Activated naive CD8-positive, alpha-beta T cell treated with anti-CD3 and anti-CD28 coated beads, Interleukin-2, amount 50 U/mL, for 24 hours (primary cell): ENCODE measurements at regions not wholly inside any gene's neighbourhood (a gene's known extent, or its start where the extent isn't known, plus 50 kb on each side); places are given as distances from the start of the nearest gene placed in this dataset.
"Not testable (repeated sequence)": the region's sequence is repeated elsewhere in the genome, so short reads cannot be mapped to it uniquely, and the experiment has no call there.

Source experiments
- ATAC-seq: fragments of 150-1000 bp; cut with Tn5 transposase; one replicate; pipeline ENCODE4 v1.10.0; 2021
- DNase-seq: peaks from one replicate; pipeline ENCODE4 v3.0.0; 2021
- H3K27ac Mint-ChIP-seq: one replicate; pipeline ENCODE4 v1.8.0; 2021; ENCODE audit warnings: mild to moderate bottlenecking, mixed read lengths
- H3K27me3 Mint-ChIP-seq: one replicate; pipeline ENCODE4 v1.8.0; 2021; ENCODE audit warnings: mixed read lengths
- H3K36me3 Mint-ChIP-seq: one replicate; pipeline ENCODE4 v1.8.0; 2021; ENCODE audit warnings: low read depth, mixed read lengths
- H3K4me1 Mint-ChIP-seq: one replicate; pipeline ENCODE4 v1.8.0; 2021; ENCODE audit warnings: mixed read lengths
- H3K4me3 Mint-ChIP-seq: one replicate; pipeline ENCODE4 v1.8.0; 2021; ENCODE audit warnings: mild to moderate bottlenecking, moderate library complexity, mixed read lengths
- H3K9me3 Mint-ChIP-seq: one replicate; pipeline ENCODE4 v1.8.0; 2021; ENCODE audit warnings: mixed read lengths

- ATAC-seq, DNase-seq, H3K9me3 Mint-ChIP-seq, H3K27ac Mint-ChIP-seq, H3K36me3 Mint-ChIP-seq, H3K27me3 Mint-ChIP-seq, H3K4me3 Mint-ChIP-seq: not testable (repeated sequence)
- H3K4me1 Mint-ChIP-seq: peaks cover 42% of the 10 kb centered on the region
These were observed 209.3 kb upstream of the PRSS58 start for GRCh38 chr7:142467056-142467655.

- Mint-ChIP-seq H3K4me3 (peak overlapping the region; percentile 71), H3K36me3 (no peaks in the 10 kb centered on the region), H3K27ac (peak overlapping the region; percentile 88), H3K9me3 (no peaks in the 10 kb centered on the region), H3K27me3 (no peaks in the 10 kb centered on the region), H3K4me1 (peaks cover 47% of the 10 kb centered on the region)
- no peak for DNase-seq
- ATAC-seq: peak; percentile 48
These were observed 205.6 kb upstream of the PRSS58 start for GRCh38 chr7:142463401-142463850.

- H3K36me3 Mint-ChIP-seq: no peaks in the 10 kb centered on the region
- DNase-seq: no peak
- no peak for ATAC-seq
- H3K27ac Mint-ChIP-seq: peak overlapping the region; percentile 64
- H3K4me1 Mint-ChIP-seq: peaks cover 39% of the 10 kb centered on the region
- no peaks in the 10 kb centered on the region for H3K27me3 Mint-ChIP-seq
- no peak overlapping the region for H3K4me3 Mint-ChIP-seq
- no peaks in the 10 kb centered on the region for H3K9me3 Mint-ChIP-seq
These were observed 203.6 kb upstream of the PRSS58 start for GRCh38 chr7:142461437-142461836.

- H3K36me3 Mint-ChIP-seq: no peaks in the 10 kb centered on the region
- H3K9me3 Mint-ChIP-seq: no peaks in the 10 kb centered on the region
- no peaks in the 10 kb centered on the region for H3K27me3 Mint-ChIP-seq
- no peak for ATAC-seq
- no peak overlapping the region for H3K4me3 Mint-ChIP-seq
- H3K4me1 Mint-ChIP-seq: peaks cover 39% of the 10 kb centered on the region
- no peak for DNase-seq
- peak overlapping the region; percentile 52 for H3K27ac Mint-ChIP-seq
These were observed 202.7 kb upstream of the PRSS58 start for GRCh38 chr7:142460402-142461117.

GRCh38 chr7:142459551-142459963 lies 201.7 kb upstream of the PRSS58 start:
- H3K27me3 Mint-ChIP-seq: no peaks in the 10 kb centered on the region
- peak overlapping the region; percentile 52 for H3K27ac Mint-ChIP-seq
- H3K9me3 Mint-ChIP-seq: no peaks in the 10 kb centered on the region
- ATAC-seq: peak; percentile 64
- no peaks in the 10 kb centered on the region for H3K36me3 Mint-ChIP-seq
- H3K4me1 Mint-ChIP-seq: peaks cover 44% of the 10 kb centered on the region
- no peak overlapping the region for H3K4me3 Mint-ChIP-seq
- no peak for DNase-seq

- Mint-ChIP-seq H3K36me3 (no peaks in the 10 kb centered on the region), H3K9me3 (no peaks in the 10 kb centered on the region), H3K27ac (no peak overlapping the region), H3K4me1 (peaks cover 29% of the 10 kb centered on the region), H3K27me3 (peaks cover 1% of the 10 kb centered on the region), H3K4me3 (no peak overlapping the region)
- no peak for DNase-seq
- ATAC-seq: no peak
These were observed 199.4 kb upstream of the PRSS58 start for GRCh38 chr7:142457146-142457703.

- Mint-ChIP-seq H3K9me3 (no peaks in the 10 kb centered on the region), H3K27ac (no peak overlapping the region), H3K4me3 (peak overlapping the region; percentile 55), H3K36me3 (no peaks in the 10 kb centered on the region), H3K27me3 (peaks cover 1% of the 10 kb centered on the region), H3K4me1 (peaks cover 23% of the 10 kb centered on the region)
- ATAC-seq (no peak), DNase-seq (no peak)
These were observed 197.5 kb upstream of the PRSS58 start for GRCh38 chr7:142455392-142455791.

- H3K4me1 Mint-ChIP-seq: peaks cover 21% of the 10 kb centered on the region
These were observed 197.0 kb upstream of the PRSS58 start for GRCh38 chr7:142454862-142455261.

GRCh38 chr7:142452791-142453190 lies 194.9 kb upstream of the PRSS58 start:
- Mint-ChIP-seq H3K4me1 (peaks cover 13% of the 10 kb centered on the region), H3K27ac (no peak overlapping the region), H3K27me3 (peaks cover 1% of the 10 kb centered on the region), H3K36me3 (no peaks in the 10 kb centered on the region), H3K4me3 (no peak overlapping the region), H3K9me3 (no peaks in the 10 kb centered on the region)
- ATAC-seq (no peak), DNase-seq (no peak)

More at GRCh38 chr7:142454862-142455261, 197.0 kb upstream of the PRSS58 start:
- Mint-ChIP-seq H3K9me3 (no peaks in the 10 kb centered on the region), H3K36me3 (no peaks in the 10 kb centered on the region), H3K4me3 (peak overlapping the region; percentile 55), H3K27me3 (peaks cover 1% of the 10 kb centered on the region), H3K27ac (peak overlapping the region; percentile 42)
- DNase-seq (no peak), ATAC-seq (no peak)

GRCh38 chr7:142451817-142452216 lies 194.0 kb upstream of the PRSS58 start:
- H3K27ac Mint-ChIP-seq: no peak overlapping the region
- H3K27me3 Mint-ChIP-seq: peaks cover 1% of the 10 kb centered on the region
- no peak for DNase-seq

GRCh38 chr7:142451296-142451695 lies 193.4 kb upstream of the PRSS58 start:
- H3K9me3 Mint-ChIP-seq: no peaks in the 10 kb centered on the region
- peak overlapping the region; percentile 22 for H3K4me3 Mint-ChIP-seq
- no peak overlapping the region for H3K27ac Mint-ChIP-seq
- H3K4me1 Mint-ChIP-seq: peaks cover 13% of the 10 kb centered on the region
- H3K27me3 Mint-ChIP-seq: peaks cover 1% of the 10 kb centered on the region
- ATAC-seq (no peak), DNase-seq (no peak)
- no peaks in the 10 kb centered on the region for H3K36me3 Mint-ChIP-seq

More at GRCh38 chr7:142451817-142452216, 194.0 kb upstream of the PRSS58 start:
- Mint-ChIP-seq H3K36me3 (no peaks in the 10 kb centered on the region), H3K4me1 (peaks cover 13% of the 10 kb centered on the region), H3K9me3 (no peaks in the 10 kb centered on the region), H3K4me3 (no peak overlapping the region)
- no peak for ATAC-seq

- Mint-ChIP-seq H3K4me1 (peaks cover 13% of the 10 kb centered on the region), H3K27ac (no peak overlapping the region), H3K9me3 (no peaks in the 10 kb centered on the region), H3K36me3 (no peaks in the 10 kb centered on the region), H3K4me3 (peak overlapping the region; percentile 22), H3K27me3 (peaks cover 1% of the 10 kb centered on the region)
- ATAC-seq (no peak), DNase-seq (no peak)
These were observed 192.8 kb upstream of the PRSS58 start for GRCh38 chr7:142450695-142451094.

- Mint-ChIP-seq H3K9me3 (no peaks in the 10 kb centered on the region), H3K27me3 (peaks cover 1% of the 10 kb centered on the region), H3K4me1 (peaks cover 13% of the 10 kb centered on the region), H3K27ac (peak overlapping the region; percentile 83), H3K4me3 (peak overlapping the region; percentile 53), H3K36me3 (no peaks in the 10 kb centered on the region)
- ATAC-seq (no peak), DNase-seq (no peak)
These were observed 192.3 kb upstream of the PRSS58 start for GRCh38 chr7:142450206-142450605.

GRCh38 chr7:142448857-142449256 lies 191.0 kb upstream of the PRSS58 start:
- H3K36me3 Mint-ChIP-seq, H3K27ac Mint-ChIP-seq, H3K9me3 Mint-ChIP-seq, DNase-seq, H3K4me1 Mint-ChIP-seq, H3K4me3 Mint-ChIP-seq, H3K27me3 Mint-ChIP-seq, ATAC-seq: not testable (repeated sequence)

- DNase-seq (no peak), ATAC-seq (no peak)
- H3K4me3 Mint-ChIP-seq: no peak overlapping the region
- no peak overlapping the region for H3K27ac Mint-ChIP-seq
- peaks cover 1% of the 10 kb centered on the region for H3K27me3 Mint-ChIP-seq
- H3K4me1 Mint-ChIP-seq: peaks cover 18% of the 10 kb centered on the region
- H3K36me3 Mint-ChIP-seq: no peaks in the 10 kb centered on the region
- no peaks in the 10 kb centered on the region for H3K9me3 Mint-ChIP-seq
These were observed 189.9 kb upstream of the PRSS58 start for GRCh38 chr7:142447762-142448161.
